ENCODE measurements at regions not wholly inside any gene's neighbourhood (a gene's known extent, or its start where the extent isn't known, plus 50 kb on each side); places are given as distances from the start of the nearest gene placed in this dataset.

- no peak overlapping the region for H3K4me3 ChIP-seq
- H3K4me1 ChIP-seq = peaks cover 0 to 6% (median 3%) of the 10 kb centered on the region in 4 donors
- no peaks in the 10 kb centered on the region for H3K27me3 ChIP-seq
- H3K27ac ChIP-seq (replicated peaks in 1 of 4) = no peak overlapping the region
- intact Hi-C loops (cut with DNase I) = no loop called here
- WGBS = 96% methylated on average over 2 of the region's 2 CpGs
- DNase-seq (ENCODE audit: extremely low spot score) = no peak
- no peaks in the 10 kb centered on the region for H3K36me3 ChIP-seq
- no peak for TF ChIP-seq CTCF (IDR thresholded peaks at IDR 0.05)
- TF ChIP-seq EP300 (IDR thresholded peaks at IDR 0.05) = no peak
- TF ChIP-seq POLR2A (IDR thresholded peaks at IDR 0.05; ENCODE audit: low read depth) = no peak
- no peak for TF ChIP-seq POLR2AphosphoS5 (IDR thresholded peaks at IDR 0.05)
- no peaks in the 10 kb centered on the region for H3K9me3 ChIP-seq
Observed at GRCh38 chr6:134610411-134610810, 292.5 kb upstream of the SGK1 start.

GRCh38 chr6:134609716-134610261, 291.9 kb upstream of the SGK1 start:
- peaks cover 0 to 6% (median 3%) of the 10 kb centered on the region in 4 donors for H3K4me1 ChIP-seq
- no peak for DNase-seq (ENCODE audit: extremely low spot score)
- TF ChIP-seq CTCF (IDR thresholded peaks at IDR 0.05) (no peak), EP300 (IDR thresholded peaks at IDR 0.05) (no peak), POLR2A (IDR thresholded peaks at IDR 0.05; ENCODE audit: low read depth) (no peak)
- H3K36me3 ChIP-seq = no peaks in the 10 kb centered on the region
- H3K27ac ChIP-seq (replicated peaks in 1 of 4) = no peak overlapping the region
- no peaks in the 10 kb centered on the region for H3K27me3 ChIP-seq
- WGBS = 92% methylated on average over 1 of the region's 1 CpG
- intact Hi-C loops (cut with DNase I) = no loop called here
- no peaks in the 10 kb centered on the region for H3K9me3 ChIP-seq
- no peak overlapping the region for H3K4me3 ChIP-seq

GRCh38 chr6:134607411-134607810, 289.5 kb upstream of the SGK1 start:
- DNase-seq (ENCODE audit: extremely low spot score) = no peak
- Histone ChIP-seq H3K9me3 (no peaks in the 10 kb centered on the region), H3K4me3 (no peak overlapping the region), H3K27me3 (no peaks in the 10 kb centered on the region), H3K36me3 (no peaks in the 10 kb centered on the region), H3K4me1 (peaks cover 0 to 6% (median 3%) of the 10 kb centered on the region in 4 donors), H3K27ac (replicated peaks in 1 of 4) (no peak overlapping the region)
- WGBS = 85% methylated on average over 1 of the region's 1 CpG
- intact Hi-C loops (cut with DNase I) = no loop called here
- TF ChIP-seq POLR2A (IDR thresholded peaks at IDR 0.05; ENCODE audit: low read depth) (no peak), EP300 (IDR thresholded peaks at IDR 0.05) (no peak), CTCF (IDR thresholded peaks at IDR 0.05) (no peak), POLR2AphosphoS5 (IDR thresholded peaks at IDR 0.05) (no peak)

GRCh38 chr6:134605034-134605433, 287.1 kb upstream of the SGK1 start:
- 90% methylated on average over 10 of the region's 10 CpGs for WGBS

GRCh38 chr6:134604014-134604676, 286.2 kb upstream of the SGK1 start:
- Histone ChIP-seq H3K9me3 (peaks cover 0 to 16% (median 6%) of the 10 kb centered on the region in 4 donors), H3K27ac (replicated peaks in 1 of 4) (no peak overlapping the region), H3K36me3 (no peaks in the 10 kb centered on the region), H3K27me3 (no peaks in the 10 kb centered on the region), H3K4me3 (no peak overlapping the region), H3K4me1 (no peaks in the 10 kb centered on the region)
- 83% methylated on average over 11 of the region's 20 CpGs for WGBS
- TF ChIP-seq CTCF (IDR thresholded peaks at IDR 0.05) = no peak
- TF ChIP-seq EP300 (IDR thresholded peaks at IDR 0.05) = no peak
- TF ChIP-seq POLR2AphosphoS5 (IDR thresholded peaks at IDR 0.05) = no peak
- no peak for DNase-seq (ENCODE audit: extremely low spot score)
- intact Hi-C loops (cut with DNase I) = no loop called here

More at GRCh38 chr6:134605034-134605433, 287.1 kb upstream of the SGK1 start:
- no peak overlapping the region for H3K4me3 ChIP-seq
- H3K27me3 ChIP-seq = no peaks in the 10 kb centered on the region
- TF ChIP-seq EP300 (IDR thresholded peaks at IDR 0.05) (no peak), POLR2AphosphoS5 (IDR thresholded peaks at IDR 0.05) (no peak), POLR2A (IDR thresholded peaks at IDR 0.05; ENCODE audit: low read depth) (no peak)
- DNase-seq (ENCODE audit: extremely low spot score) = no peak
- no peaks in the 10 kb centered on the region for H3K36me3 ChIP-seq
- peaks cover 0 to 15% (median 6%) of the 10 kb centered on the region in 4 donors for H3K9me3 ChIP-seq
- no peak overlapping the region for H3K27ac ChIP-seq (replicated peaks in 1 of 4)
- intact Hi-C loops (cut with DNase I) = no loop called here
- peaks cover 0 to 6% (median 3%) of the 10 kb centered on the region in 4 donors for H3K4me1 ChIP-seq

Measured in esophagus muscularis mucosa (tissue), 4 donors.